Liver (tissue), 3 donors: ENCODE measurements at regions not wholly inside any gene's neighbourhood (a gene's known extent, or its start where the extent isn't known, plus 50 kb on each side); places are given as distances from the start of the nearest gene placed in this dataset.

Experiments
- EGR1 ChIP-seq, 2 donors: IDR thresholded peaks; 2 replicates each; pipeline ENCODE4 v1.6.1; 2016 to 2018; ENCODE audit warnings: antibody characterized with exemption in 2 of 2, low read depth in 2 of 2
- FOXA1 ChIP-seq: IDR thresholded peaks from 2 replicates; pipeline ENCODE4 v1.6.1; 2016; ENCODE audit warnings: antibody characterized with exemption
- GABPA ChIP-seq, 2 donors: IDR thresholded peaks in 1 of 2; conservative IDR thresholded peaks in 1 of 2; 2 replicates each; pipeline ENCODE4 v1.6.1; 2016; ENCODE audit warnings: antibody characterized with exemption in 2 of 2, mild to moderate bottlenecking in 1 of 2, moderate library complexity in 1 of 2
- HNF4A ChIP-seq, 2 donors: conservative IDR thresholded peaks; 2 replicates each; pipeline ENCODE4 v1.6.1; 2016; ENCODE audit warnings: antibody characterized with exemption in 2 of 2, mild to moderate bottlenecking in 2 of 2
- SP1 ChIP-seq: IDR thresholded peaks from 2 replicates; pipeline ENCODE4 v1.6.1; 2018; ENCODE audit warnings: antibody characterized with exemption, mild to moderate bottlenecking
- TAF1 ChIP-seq: conservative IDR thresholded peaks from 2 replicates; pipeline ENCODE4 v1.6.1; 2016; ENCODE audit warnings: antibody characterized with exemption, mild to moderate bottlenecking
- YY1 ChIP-seq: IDR thresholded peaks from 2 replicates; pipeline ENCODE4 v1.6.1; 2016; ENCODE audit warnings: antibody characterized with exemption, mild to moderate bottlenecking
- TF ChIP-seq, protein P1 (sequence below): fragments of 150-350 bp; IDR thresholded peaks from 2 replicates; pipeline ENCODE4 v1.5.1; 2017; ENCODE audit warnings: improper control_type of control experiment, low read depth, low read length; ENCODE audit not compliant: missing input control
- TF ChIP-seq, protein P2 (sequence below): IDR thresholded peaks from 2 replicates; pipeline ENCODE4 v1.6.1; 2016; ENCODE audit warnings: antibody characterized with exemption, mild to moderate bottlenecking
- TF ChIP-seq, protein P3 (sequence below): IDR thresholded peaks from 2 replicates; pipeline ENCODE4 v1.6.1; 2016; ENCODE audit warnings: antibody characterized with exemption
- TF ChIP-seq, protein P4 (sequence below): IDR thresholded peaks from 2 replicates; pipeline ENCODE4 v1.6.1; 2016; ENCODE audit warnings: antibody characterized with exemption
- donor health status: healthy.
- donor health status: healthy.

DNA sequence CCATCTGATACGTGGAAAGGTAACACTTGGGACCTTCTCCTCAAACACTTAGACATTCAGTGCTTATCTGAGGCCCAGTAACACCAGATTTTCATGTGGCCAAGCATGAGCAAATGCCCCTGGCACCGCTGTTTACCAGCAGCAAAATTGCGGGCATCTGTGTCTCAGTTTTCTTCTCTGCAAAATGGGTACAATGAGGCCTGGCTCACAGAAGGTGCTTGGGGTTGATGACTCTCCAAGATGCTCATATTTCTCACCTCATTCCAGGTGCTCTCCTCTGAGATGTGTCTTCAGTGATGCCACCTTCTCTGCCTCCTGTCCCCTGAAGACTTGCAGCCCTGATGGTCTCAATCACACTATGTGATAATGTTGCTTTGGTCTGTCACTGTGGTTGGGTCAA, 321.7 kb downstream of the TSN start:
- TF ChIP-seq, protein P1, sequence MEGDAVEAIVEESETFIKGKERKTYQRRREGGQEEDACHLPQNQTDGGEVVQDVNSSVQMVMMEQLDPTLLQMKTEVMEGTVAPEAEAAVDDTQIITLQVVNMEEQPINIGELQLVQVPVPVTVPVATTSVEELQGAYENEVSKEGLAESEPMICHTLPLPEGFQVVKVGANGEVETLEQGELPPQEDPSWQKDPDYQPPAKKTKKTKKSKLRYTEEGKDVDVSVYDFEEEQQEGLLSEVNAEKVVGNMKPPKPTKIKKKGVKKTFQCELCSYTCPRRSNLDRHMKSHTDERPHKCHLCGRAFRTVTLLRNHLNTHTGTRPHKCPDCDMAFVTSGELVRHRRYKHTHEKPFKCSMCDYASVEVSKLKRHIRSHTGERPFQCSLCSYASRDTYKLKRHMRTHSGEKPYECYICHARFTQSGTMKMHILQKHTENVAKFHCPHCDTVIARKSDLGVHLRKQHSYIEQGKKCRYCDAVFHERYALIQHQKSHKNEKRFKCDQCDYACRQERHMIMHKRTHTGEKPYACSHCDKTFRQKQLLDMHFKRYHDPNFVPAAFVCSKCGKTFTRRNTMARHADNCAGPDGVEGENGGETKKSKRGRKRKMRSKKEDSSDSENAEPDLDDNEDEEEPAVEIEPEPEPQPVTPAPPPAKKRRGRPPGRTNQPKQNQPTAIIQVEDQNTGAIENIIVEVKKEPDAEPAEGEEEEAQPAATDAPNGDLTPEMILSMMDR: no peak
- TF ChIP-seq GABPA (IDR thresholded peaks at IDR 0.05 in 1 of 2, conservative IDR thresholded peaks at IDR 0.05 in 1 of 2): no peak
- no peak for TF ChIP-seq FOXA1
- TF ChIP-seq, protein P2, sequence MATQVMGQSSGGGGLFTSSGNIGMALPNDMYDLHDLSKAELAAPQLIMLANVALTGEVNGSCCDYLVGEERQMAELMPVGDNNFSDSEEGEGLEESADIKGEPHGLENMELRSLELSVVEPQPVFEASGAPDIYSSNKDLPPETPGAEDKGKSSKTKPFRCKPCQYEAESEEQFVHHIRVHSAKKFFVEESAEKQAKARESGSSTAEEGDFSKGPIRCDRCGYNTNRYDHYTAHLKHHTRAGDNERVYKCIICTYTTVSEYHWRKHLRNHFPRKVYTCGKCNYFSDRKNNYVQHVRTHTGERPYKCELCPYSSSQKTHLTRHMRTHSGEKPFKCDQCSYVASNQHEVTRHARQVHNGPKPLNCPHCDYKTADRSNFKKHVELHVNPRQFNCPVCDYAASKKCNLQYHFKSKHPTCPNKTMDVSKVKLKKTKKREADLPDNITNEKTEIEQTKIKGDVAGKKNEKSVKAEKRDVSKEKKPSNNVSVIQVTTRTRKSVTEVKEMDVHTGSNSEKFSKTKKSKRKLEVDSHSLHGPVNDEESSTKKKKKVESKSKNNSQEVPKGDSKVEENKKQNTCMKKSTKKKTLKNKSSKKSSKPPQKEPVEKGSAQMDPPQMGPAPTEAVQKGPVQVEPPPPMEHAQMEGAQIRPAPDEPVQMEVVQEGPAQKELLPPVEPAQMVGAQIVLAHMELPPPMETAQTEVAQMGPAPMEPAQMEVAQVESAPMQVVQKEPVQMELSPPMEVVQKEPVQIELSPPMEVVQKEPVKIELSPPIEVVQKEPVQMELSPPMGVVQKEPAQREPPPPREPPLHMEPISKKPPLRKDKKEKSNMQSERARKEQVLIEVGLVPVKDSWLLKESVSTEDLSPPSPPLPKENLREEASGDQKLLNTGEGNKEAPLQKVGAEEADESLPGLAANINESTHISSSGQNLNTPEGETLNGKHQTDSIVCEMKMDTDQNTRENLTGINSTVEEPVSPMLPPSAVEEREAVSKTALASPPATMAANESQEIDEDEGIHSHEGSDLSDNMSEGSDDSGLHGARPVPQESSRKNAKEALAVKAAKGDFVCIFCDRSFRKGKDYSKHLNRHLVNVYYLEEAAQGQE: no peak
- no peak for TF ChIP-seq SP1
- TF ChIP-seq TAF1: no peak
- TF ChIP-seq, protein P3, sequence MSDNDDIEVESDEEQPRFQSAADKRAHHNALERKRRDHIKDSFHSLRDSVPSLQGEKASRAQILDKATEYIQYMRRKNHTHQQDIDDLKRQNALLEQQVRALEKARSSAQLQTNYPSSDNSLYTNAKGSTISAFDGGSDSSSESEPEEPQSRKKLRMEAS: no peak
- TF ChIP-seq, protein P4, sequence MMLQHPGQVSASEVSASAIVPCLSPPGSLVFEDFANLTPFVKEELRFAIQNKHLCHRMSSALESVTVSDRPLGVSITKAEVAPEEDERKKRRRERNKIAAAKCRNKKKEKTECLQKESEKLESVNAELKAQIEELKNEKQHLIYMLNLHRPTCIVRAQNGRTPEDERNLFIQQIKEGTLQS: no peak
- TF ChIP-seq EGR1 (IDR thresholded peaks at IDR 0.05; ENCODE audit: low read depth in 2 of 2): no peak
- no peak for TF ChIP-seq YY1
- TF ChIP-seq HNF4A (conservative IDR thresholded peaks at IDR 0.05): no peak
